K562 (cell line): ENCODE measurements at regions not wholly inside any gene's neighbourhood (a gene's known extent, or its start where the extent isn't known, plus 50 kb on each side); places are given as distances from the start of the nearest gene placed in this dataset.

ENCODE experiments used
- ATAC-seq: fragments of 200-7000 bp; cut with Tn5 transposase; 3 replicates; pipeline ENCODE4 v1.9.1; 2020; ENCODE audit warnings: moderate library complexity
- BruUV-seq: library from RNA; stranded (reverse); fragments of 400-500 nt; replicated peaks from 2 replicates; lab custom pipeline; 2021; lab: Mats Ljungman, UMichigan
- CTCF ChIA-PET: fragments of 300-600 bp; formaldehyde crosslinking; extraction: SDS; loops from one replicate; lab custom pipeline; 2021; ENCODE audit warnings: low intra/inter-chr PET ratio; lab: Yijun Ruan, JAX
- POLR2A ChIA-PET: fragments of 300-600, 350-650 bp; sonication (Branson Sonifier 250); formaldehyde crosslinking; extraction: SDS; loops from one replicate; lab custom pipeline; 2021; ENCODE audit warnings: antibody characterized with exemption, inconsistent platforms; lab: Yijun Ruan, JAX
- DNase-seq, 4 experiments: peaks; one replicate each; pipeline versions ENCODE4 v3.0.0 to v3.0.0-alpha.2; 2011 to 2018; ENCODE audit warnings: low spot score in 3 of 4, mixed read lengths in 3 of 4; ENCODE audit errors: extremely low read depth in 1 of 4
- FAIRE-seq: peaks from 2 replicates; lab custom pipeline; 2011; peaks lifted over from hg19 to GRCh38; lab: Jason Lieb, UNC
- H2AFZ ChIP-seq: 2 replicates; pipeline ENCODE4 v1.6.0; 2011; ENCODE audit warnings: low read depth, low read length, control low read depth, inconsistent platforms
- H3K27ac ChIP-seq: fragments of 200-600 bp; 3 replicates; pipeline ENCODE4 v1.8.0; 2011; ENCODE audit warnings: low read depth, mild to moderate bottlenecking, control low read depth, inconsistent platforms, low read length, moderate library complexity, mixed read lengths; ENCODE audit errors: extremely low read depth
- H3K27me3 ChIP-seq, 2 experiments: fragments of 300-600 bp in 1 of 2; 2 replicates in 1 of 2; 3 replicates in 1 of 2; pipeline versions ENCODE4 v1.6.0 to v1.8.0; 2011; ENCODE audit warnings: inconsistent platforms in 2 of 2, low read length in 2 of 2, mild to moderate bottlenecking in 1 of 2, mixed read lengths in 1 of 2, moderate library complexity in 1 of 2; ENCODE audit not compliant: control insufficient read depth in 2 of 2, insufficient read depth in 2 of 2
- H3K36me3 ChIP-seq: fragments of 300-600 bp; 3 replicates; pipeline ENCODE4 v1.8.0; 2011; ENCODE audit warnings: mild to moderate bottlenecking, low read length, inconsistent platforms; ENCODE audit not compliant: control insufficient read depth, insufficient read depth
- H3K4me1 ChIP-seq, 2 experiments: fragments of 200-600 bp in 1 of 2; replicated peaks in 1 of 2; 2 replicates in 1 of 2; 3 replicates in 1 of 2; pipeline versions ENCODE4 v1.5.1 to v1.8.0; 2011; ENCODE audit warnings: inconsistent platforms in 2 of 2, low read length in 2 of 2, mild to moderate bottlenecking in 1 of 2, mixed read lengths in 1 of 2, moderate library complexity in 1 of 2; ENCODE audit not compliant: control insufficient read depth in 2 of 2, insufficient read depth in 2 of 2
- H3K4me2 ChIP-seq: 2 replicates; pipeline ENCODE4 v1.6.1; 2011; ENCODE audit warnings: low read length, control low read depth, inconsistent platforms, mixed read lengths; ENCODE audit not compliant: insufficient read depth
- H3K4me3 ChIP-seq: fragments of 200-600 bp; sonication (generic), shearing (Covaris generic); 2 replicates; pipeline ENCODE4 v1.5.1; 2016; ENCODE audit warnings: control low read depth, inconsistent platforms
- H3K79me2 ChIP-seq: fragments of 200-600 bp; 3 replicates; pipeline ENCODE4 v1.8.0; 2011; ENCODE audit warnings: low read length, inconsistent platforms; ENCODE audit not compliant: control insufficient read depth, insufficient read depth
- H3K9ac ChIP-seq, 2 experiments: 2 replicates each; pipeline versions ENCODE4 v1.6.0 to v1.6.1; 2011; ENCODE audit warnings: low read depth in 2 of 2, low read length in 2 of 2, control low read depth in 1 of 2, inconsistent platforms in 1 of 2, mild to moderate bottlenecking in 1 of 2, mixed read lengths in 1 of 2; ENCODE audit not compliant: insufficient read depth in 1 of 2
- H3K9me1 ChIP-seq: one replicate; pipeline ENCODE4 v1.6.0; 2011; ENCODE audit warnings: inconsistent platforms, mild to moderate bottlenecking, low read length, moderate library complexity; ENCODE audit not compliant: control insufficient read depth, insufficient read depth
- H3K9me3 ChIP-seq: replicated peaks from 2 replicates; pipeline ENCODE4 v1.5.1; 2011; ENCODE audit warnings: low read depth, low read length, inconsistent platforms; ENCODE audit not compliant: control insufficient read depth, insufficient read depth
- H4K20me1 ChIP-seq: replicated peaks from 2 replicates; pipeline ENCODE4 v1.6.1; 2011; ENCODE audit warnings: low read length, inconsistent platforms, mixed read lengths; ENCODE audit not compliant: control insufficient read depth, insufficient read depth
- ARID1B ChIP-seq: fragments of 450-650 bp; IDR thresholded peaks from 2 replicates; pipeline ENCODE4 v1.6.1; 2016; ENCODE audit warnings: antibody characterized with exemption, mild to moderate bottlenecking, inconsistent platforms
- DEAF1 ChIP-seq: fragments of 450-650 bp; formaldehyde crosslinking; IDR thresholded peaks from 2 replicates; pipeline ENCODE4 v1.4.0; 2020; ENCODE audit warnings: mild to moderate bottlenecking, moderate library complexity
- FUS ChIP-seq: fragments of 200-400 bp; formaldehyde crosslinking; optimal IDR thresholded peaks from 2 replicates; pipeline ENCODE3; 2017; ENCODE audit warnings: low read depth, low read length
- HDAC8 ChIP-seq: fragments of 450-650 bp; IDR thresholded peaks from 2 replicates; pipeline ENCODE4 v1.6.1; 2016; ENCODE audit warnings: mild to moderate bottlenecking, missing genetic modification characterization, moderate library complexity, missing compliant biosample characterization
- KLF1 ChIP-seq: fragments of 450-650 bp; IDR thresholded peaks from 2 replicates; pipeline ENCODE4 v1.6.1; 2016; ENCODE audit warnings: missing genetic modification characterization, missing compliant biosample characterization
- MCM7 ChIP-seq, 2 experiments: fragments of 450-650 bp; IDR thresholded peaks; 2 replicates each; pipeline ENCODE4 v1.6.1; 2016 to 2018
- RREB1 ChIP-seq: fragments of 250-450 bp; sonication (Bioruptor Pico); IDR thresholded peaks from 2 replicates; pipeline ENCODE4 v1.4.0; 2020
- SAFB2 ChIP-seq: fragments of 200-400 bp; formaldehyde crosslinking; IDR thresholded peaks from 2 replicates; pipeline ENCODE4 v1.6.1; 2018; ENCODE audit warnings: borderline replicate concordance, low read length, low read depth, moderate library complexity; ENCODE audit not compliant: severe bottlenecking
- SUPT5H ChIP-seq: fragments of 450-650 bp; IDR thresholded peaks from 2 replicates; pipeline ENCODE4 v1.6.1; 2016
- TEAD4 ChIP-seq, 2 experiments: sonication (generic) in 1 of 2; formaldehyde crosslinking in 1 of 2; IDR thresholded peaks; 2 replicates each; pipeline versions ENCODE4 v1.6.1 to v1.8.0; 2012 to 2022; ENCODE audit warnings: borderline replicate concordance in 1 of 2, inconsistent platforms in 1 of 2, low read length in 1 of 2, mild to moderate bottlenecking in 1 of 2, missing genetic modification reagents in 1 of 2
- ZNF146 ChIP-seq: IDR thresholded peaks from one replicate; pipeline ENCODE4 v1.6.1; 2018; ENCODE audit warnings: missing compliant biosample characterization; ENCODE audit not compliant: unreplicated experiment
- WGBS: fragments of 100-300 bp; shearing (Covaris generic); methylation state at CpG from one replicate; pipeline ENCODE4 v1.1.6; 2016; ENCODE audit warnings: low coverage, mixed read lengths; ENCODE audit not compliant: insufficient coverage; ENCODE audit errors: missing lambda C conversion rate; 5-methylcytosine and 5-hydroxymethylcytosine counted together
- in situ Hi-C: fragments of 300-500 bp; cut with MboI; formaldehyde crosslinking; loops from 4 replicates; pipeline ENCODE4 v1.15.0; 2018; ENCODE audit warnings: inconsistent platforms, mixed read lengths
- intact Hi-C: fragments of 100-400 bp; cut with micrococcal nuclease; formaldehyde crosslinking; loops from 2 replicates; pipeline ENCODE4 v1.14.2; 2022

- no peak for TF ChIP-seq SAFB2
- TF ChIP-seq HDAC8 (tag) = 0 out of 2 replicates have a peak, but pooled peaks have one; percentile 38
- TF ChIP-seq KLF1 = no peak
Observed at GRCh38 chr6:14910692-14911547, 334.9 kb upstream of the JARID2 start (continued).

- peaks cover 13 to 19% of the 10 kb centered on the region in 2 experiments for H3K4me1 ChIP-seq
- no peak overlapping the region for H3K4me3 ChIP-seq
- FAIRE-seq (no peak), DNase-seq (no peak), ATAC-seq (peak; percentile 55)
- BruUV-seq = no TSS peak
- in situ Hi-C loops (no loop called here), intact Hi-C loops (no loop called here)
- H3K9ac ChIP-seq = peak overlapping the region in 1 of 2 experiments; percentile 66; a peak in 2 of 4 replicates
- H3K36me3 ChIP-seq = no peaks in the 10 kb centered on the region
- POLR2A ChIA-PET = interaction anchor here (0.8 kb wide), 1 partner anchor 11 kb away, joined by 3 read pairs; no protein-coding TSS in a partner anchor
- H3K4me2 ChIP-seq = no peak overlapping the region
- no peaks in the 10 kb centered on the region for H3K27me3 ChIP-seq
- H3K9me1 ChIP-seq = no peaks in the 10 kb centered on the region
- no peaks in the 10 kb centered on the region for H3K9me3 ChIP-seq
- CTCF ChIA-PET = no interaction called here
- no peaks in the 10 kb centered on the region for H4K20me1 ChIP-seq
- H3K79me2 ChIP-seq = no peaks in the 10 kb centered on the region
- H2AFZ ChIP-seq = no peak overlapping the region
- H3K27ac ChIP-seq = no peak overlapping the region
- 44% methylated on average over 10 of the region's 10 CpGs for WGBS
- TF ChIP-seq FUS (no peak), SUPT5H (no peak), ARID1B (no peak), ZNF146 (CRISPR knock-in tag) (no peak), MCM7 (IDR thresholded peaks at IDR 0.05) (no peak), RREB1 (CRISPR knock-in tag) (no peak), DEAF1 (no peak), TEAD4 (IDR thresholded peaks at IDR 0.05; ENCODE audit: low read length) (no peak), TEAD4 (CRISPR knock-in tag; IDR thresholded peaks at IDR 0.05; ENCODE audit: borderline replicate concordance) (no peak)
Observed at GRCh38 chr6:14912226-14912625, 333.6 kb upstream of the JARID2 start.
